Skin epidermis (tissue), 12 donors: ENCODE measurements at regions not wholly inside any gene's neighbourhood (a gene's known extent, or its start where the extent isn't known, plus 50 kb on each side); places are given as distances from the start of the nearest gene placed in this dataset.
"Not testable (repeated sequence)": the region's sequence is repeated elsewhere in the genome, so short reads cannot be mapped to it uniquely, and the experiment has no call there.

Experiments used
- H3K27ac ChIP-seq, 21 experiments: fragments of 200-600 bp; sonication (generic) in 11 of 21; one replicate each; pipeline ENCODE4 v1.5.0; 2020; ENCODE audit warnings: mild to moderate bottlenecking in 3 of 21, inconsistent platforms in 2 of 21, moderate library complexity in 2 of 21
- H3K4me3 ChIP-seq, 7 experiments: fragments of 200-600 bp; sonication (generic) in 2 of 7; one replicate each; pipeline ENCODE4 v1.5.0; 2020; ENCODE audit warnings: inconsistent platforms in 2 of 7, mild to moderate bottlenecking in 2 of 7, moderate library complexity in 1 of 7

- H3K4me3 ChIP-seq: no peak overlapping the region
- peak overlapping the region in 4 of 21 experiments; percentile 17 to 64 (median 56) for H3K27ac ChIP-seq
Measured at GRCh38 chr3:65181391-65181871, 493.6 kb upstream of the ADAMTS9 start.

- Histone ChIP-seq H3K27ac (no peak overlapping the region), H3K4me3 (no peak overlapping the region)
Measured at GRCh38 chr3:65178703-65179102, 490.9 kb upstream of the ADAMTS9 start.

DNA sequence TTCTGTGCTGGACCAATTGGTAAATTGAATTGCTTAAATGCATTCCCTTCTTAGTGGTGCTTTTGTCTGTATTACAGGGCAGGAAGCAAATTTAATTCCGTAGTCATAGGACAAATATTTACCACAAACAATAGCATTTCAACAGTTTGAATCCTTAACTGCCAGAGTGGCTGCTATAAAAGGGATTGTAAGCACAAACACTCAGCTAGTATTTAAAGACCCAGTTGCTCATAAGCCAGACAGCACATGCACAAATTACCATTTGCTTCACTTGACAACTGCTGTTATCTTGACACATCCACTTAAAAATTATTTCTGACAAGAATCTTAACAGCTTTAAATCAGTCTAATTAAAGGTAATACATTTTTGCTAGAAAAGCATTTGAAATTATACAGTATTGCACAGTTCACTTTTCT is 490.2 kb upstream of the ADAMTS9 start:
- no peak overlapping the region for H3K27ac ChIP-seq
- H3K4me3 ChIP-seq: no peak overlapping the region

- Histone ChIP-seq H3K4me3 (no peak overlapping the region), H3K27ac (no peak overlapping the region)
Measured at GRCh38 chr3:65174713-65175112, 486.9 kb upstream of the ADAMTS9 start.

DNA sequence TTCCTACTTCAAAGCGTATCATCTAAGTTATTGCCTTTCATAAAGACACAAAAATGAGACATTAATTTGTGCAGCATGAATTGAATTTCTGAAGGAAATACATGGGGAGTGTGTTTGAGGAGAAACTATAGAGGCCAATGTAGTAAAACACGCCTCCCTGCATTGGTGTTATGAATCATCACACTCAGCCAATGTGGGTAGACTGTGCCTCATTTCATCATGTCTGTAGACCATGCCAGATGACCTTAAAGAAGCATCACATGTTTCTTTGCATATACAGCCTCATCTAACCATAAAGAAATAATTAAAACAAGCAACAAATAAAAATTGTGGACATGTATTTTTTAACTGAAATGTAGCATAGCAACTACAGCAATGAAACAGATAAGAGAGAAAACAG is 486.0 kb upstream of the ADAMTS9 start:
- Histone ChIP-seq H3K27ac (no peak overlapping the region), H3K4me3 (no peak overlapping the region)

DNA sequence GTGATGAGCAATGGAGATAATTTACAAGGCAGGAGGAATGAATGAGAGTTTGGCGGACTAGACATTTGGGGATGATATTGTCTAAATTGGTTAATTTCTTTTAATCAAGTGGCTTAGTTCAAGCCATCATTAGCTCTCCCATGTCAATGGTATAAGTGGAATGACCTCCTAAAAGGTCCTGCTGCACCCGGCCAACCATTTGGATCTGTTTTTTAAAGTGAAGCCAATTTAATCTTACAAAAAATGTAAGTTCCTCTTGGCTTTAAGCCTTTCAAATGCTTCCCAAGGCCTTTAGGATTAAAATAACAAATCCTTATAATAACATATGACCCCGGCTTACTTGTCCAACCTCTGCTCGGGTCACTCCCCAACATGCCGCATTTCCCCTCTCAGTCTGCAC is 484.4 kb upstream of the ADAMTS9 start:
- peak overlapping the region in 1 of 21 experiments; percentile 13 for H3K27ac ChIP-seq
- no peak overlapping the region for H3K4me3 ChIP-seq

GRCh38 chr3:65170390-65171042 is 482.7 kb upstream of the ADAMTS9 start:
- H3K27ac ChIP-seq: peak overlapping the region in 2 of 21 experiments; percentile 57 to 58
- no peak overlapping the region for H3K4me3 ChIP-seq

DNA sequence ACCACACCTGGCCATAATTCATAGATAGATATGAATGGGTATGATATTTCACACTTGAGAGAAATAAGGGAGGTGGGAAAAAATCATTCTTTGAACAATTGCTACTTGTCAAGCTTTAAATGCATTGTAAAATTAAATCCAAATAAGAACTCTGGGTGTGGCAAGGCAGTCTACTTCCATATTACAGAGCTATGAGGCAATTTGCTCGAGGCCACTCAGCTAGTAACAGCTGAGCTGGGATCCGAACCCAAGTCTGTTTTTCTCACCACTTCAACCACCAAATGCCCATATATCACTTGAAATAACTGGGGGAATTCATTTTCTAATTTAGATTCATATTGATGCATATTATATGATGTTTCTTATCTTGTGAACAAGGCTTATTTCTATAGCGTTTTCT is 482.2 kb upstream of the ADAMTS9 start:
- Histone ChIP-seq H3K27ac (peak overlapping the region in 3 of 21 experiments; percentile 56 to 58 (median 57)), H3K4me3 (no peak overlapping the region)

DNA sequence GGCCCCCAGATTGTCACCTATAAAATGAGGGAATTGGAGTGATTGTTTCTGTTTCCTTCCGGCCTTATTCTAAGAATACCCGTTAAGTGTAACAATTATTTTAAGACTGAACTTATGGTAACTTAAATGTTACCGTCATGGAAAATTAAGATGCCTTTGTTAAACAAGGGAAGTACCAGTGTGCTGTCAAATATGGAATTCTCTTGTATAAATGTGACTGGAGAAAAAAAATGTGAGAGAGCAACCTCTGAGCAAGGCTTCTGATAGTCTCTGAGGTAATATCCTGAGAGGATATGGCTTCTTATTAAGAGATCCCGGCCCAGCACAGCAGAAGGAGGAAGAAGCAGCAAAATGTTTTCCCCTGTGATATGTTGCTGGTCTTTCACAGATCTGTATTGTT is 480.7 kb upstream of the ADAMTS9 start:
- Histone ChIP-seq H3K4me3 (no peak overlapping the region), H3K27ac (peak overlapping the region in 5 of 21 experiments; percentile 38 to 70 (median 48))

DNA sequence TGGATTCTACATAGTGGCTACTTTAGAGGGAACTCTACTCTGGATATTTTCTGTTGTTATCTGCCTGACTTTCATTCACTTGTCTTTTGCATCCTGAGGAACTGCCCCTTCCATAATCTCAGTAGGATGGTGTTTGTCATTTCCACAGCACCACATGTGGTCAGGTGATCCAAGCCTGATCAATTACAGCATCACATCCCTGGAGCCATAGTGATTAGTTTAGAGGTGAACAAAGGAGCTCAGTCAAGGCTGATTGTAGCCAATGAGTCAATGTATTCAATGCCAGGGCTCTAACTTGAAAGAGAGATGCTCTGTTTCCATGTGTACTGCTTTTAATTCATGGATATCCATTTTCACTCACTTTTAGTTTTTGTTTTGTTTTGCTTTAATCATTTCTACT is 478.7 kb upstream of the ADAMTS9 start:
- H3K27ac ChIP-seq: no peak overlapping the region
- no peak overlapping the region for H3K4me3 ChIP-seq

GRCh38 chr3:65158023-65158422 is 470.2 kb upstream of the ADAMTS9 start:
- no peak overlapping the region for H3K4me3 ChIP-seq
- H3K27ac ChIP-seq: no peak overlapping the region

GRCh38 chr3:65153850-65154512 is 466.2 kb upstream of the ADAMTS9 start:
- no peak overlapping the region for H3K4me3 ChIP-seq
- H3K27ac ChIP-seq: peak overlapping the region in 3 of 21 experiments; percentile 4 to 42 (median 4)

DNA sequence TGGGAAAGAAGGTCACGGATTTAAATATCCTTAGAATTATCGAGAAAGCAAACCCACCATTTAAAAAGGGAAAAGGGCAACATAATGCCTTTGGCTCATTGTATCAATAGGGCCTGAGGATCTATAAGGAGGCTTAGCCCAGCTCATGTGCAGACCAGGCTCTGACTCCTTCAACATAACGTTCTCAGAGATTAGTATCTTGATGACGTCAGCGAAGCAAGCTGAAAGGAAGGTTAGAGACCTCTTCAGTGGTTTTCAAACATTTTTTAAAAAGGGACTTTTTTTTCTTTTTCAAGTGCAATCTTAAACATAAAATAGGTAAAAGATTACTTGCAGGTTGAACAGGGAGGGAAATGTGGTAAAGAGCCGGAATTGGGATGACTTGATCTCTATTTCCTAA is 463.9 kb upstream of the ADAMTS9 start:
- Histone ChIP-seq H3K27ac (no peak overlapping the region), H3K4me3 (no peak overlapping the region)

- Histone ChIP-seq H3K4me3 (no peak overlapping the region), H3K27ac (no peak overlapping the region)
Measured at GRCh38 chr3:65149877-65150276, 462.1 kb upstream of the ADAMTS9 start.

GRCh38 chr3:65148687-65149086 is 460.9 kb upstream of the ADAMTS9 start:
- Histone ChIP-seq H3K27ac (no peak overlapping the region), H3K4me3 (no peak overlapping the region)

GRCh38 chr3:65146179-65146578 is 458.4 kb upstream of the ADAMTS9 start:
- Histone ChIP-seq H3K27ac (peak overlapping the region in 1 of 21 experiments; percentile 36), H3K4me3 (no peak overlapping the region)

- Histone ChIP-seq H3K4me3 (no peak overlapping the region), H3K27ac (peak overlapping the region in 4 of 21 experiments; percentile 14 to 60 (median 38))
Measured at GRCh38 chr3:65145680-65146079, 457.9 kb upstream of the ADAMTS9 start.

DNA sequence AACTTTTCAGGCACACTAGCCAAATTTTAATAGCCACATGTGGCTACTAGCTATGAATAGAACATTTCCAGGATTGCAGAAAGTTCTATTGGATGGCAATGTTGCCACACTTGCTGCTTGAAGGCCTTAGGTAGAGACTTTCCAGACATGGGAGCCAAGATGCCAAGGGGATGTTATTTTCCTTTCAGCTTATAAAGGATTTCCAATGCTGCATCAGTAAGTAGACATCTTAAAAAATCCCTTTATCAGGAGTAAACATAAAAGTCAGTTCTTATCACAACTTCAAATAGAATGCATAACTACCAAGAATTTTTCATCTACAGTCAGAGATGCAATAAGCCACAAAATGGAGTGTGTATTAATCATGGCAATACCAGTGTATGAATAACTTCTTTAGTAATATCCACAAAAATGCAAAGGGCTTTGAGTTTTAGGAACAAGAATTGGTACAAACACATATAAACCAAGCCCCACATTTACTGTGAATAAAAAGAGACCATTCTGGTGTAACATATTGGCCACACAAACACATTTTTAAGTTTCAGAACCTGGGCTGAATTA is 457.1 kb upstream of the ADAMTS9 start:
- Histone ChIP-seq H3K27ac (no peak overlapping the region), H3K4me3 (no peak overlapping the region)

- no peak overlapping the region for H3K4me3 ChIP-seq
- H3K27ac ChIP-seq: no peak overlapping the region
Measured at GRCh38 chr3:65142456-65142855, 454.7 kb upstream of the ADAMTS9 start.

GRCh38 chr3:65138556-65138955 is 450.8 kb upstream of the ADAMTS9 start:
- H3K4me3 ChIP-seq: no peak overlapping the region
- no peak overlapping the region for H3K27ac ChIP-seq

GRCh38 chr3:65133752-65134151 is 446.0 kb upstream of the ADAMTS9 start:
- not testable (repeated sequence) for H3K27ac ChIP-seq

More at GRCh38 chr3:65133752-65134151, 446.0 kb upstream of the ADAMTS9 start:
- not testable (repeated sequence) for H3K4me3 ChIP-seq
